Mucosa of gallbladder (tissue), 1 donor: ENCODE measurements at regions not wholly inside any gene's neighbourhood (a gene's known extent, or its start where the extent isn't known, plus 50 kb on each side); places are given as distances from the start of the nearest gene placed in this dataset.

Source experiments
- DNase-seq: peaks from one replicate; pipeline ENCODE4 v3.0.0-alpha.2; 2020; ENCODE audit warnings: low spot score
- donor health status: DM: no; HTN: no; CAD: no.

GRCh38 chr12:114302606-114303315 lies 103.2 kb downstream of the TBX5 start:
- no peak for DNase-seq

GRCh38 chr12:114302117-114302516 lies 103.8 kb downstream of the TBX5 start:
- DNase-seq = no peak

- no peak for DNase-seq
Measured at GRCh38 chr12:114294303-114294685, 111.7 kb downstream of the TBX5 start.

GRCh38 chr12:114293571-114294302 lies 112.2 kb downstream of the TBX5 start:
- no peak for DNase-seq

- DNase-seq = no peak
Measured at GRCh38 chr12:114293073-114293472, 112.9 kb downstream of the TBX5 start.

GRCh38 chr12:114291389-114292060 lies 114.4 kb downstream of the TBX5 start:
- DNase-seq = no peak

GRCh38 chr12:114287821-114288525 lies 118.0 kb downstream of the TBX5 start:
- DNase-seq = no peak

GRCh38 chr12:114286145-114286544 lies 119.8 kb downstream of the TBX5 start:
- no peak for DNase-seq

- no peak for DNase-seq
Measured at GRCh38 chr12:114285554-114285953, 120.4 kb downstream of the TBX5 start.

GRCh38 chr12:114284041-114284440 lies 121.9 kb downstream of the TBX5 start:
- no peak for DNase-seq

- no peak for DNase-seq
Measured at GRCh38 chr12:114275932-114276785, 129.8 kb downstream of the TBX5 start.

DNA sequence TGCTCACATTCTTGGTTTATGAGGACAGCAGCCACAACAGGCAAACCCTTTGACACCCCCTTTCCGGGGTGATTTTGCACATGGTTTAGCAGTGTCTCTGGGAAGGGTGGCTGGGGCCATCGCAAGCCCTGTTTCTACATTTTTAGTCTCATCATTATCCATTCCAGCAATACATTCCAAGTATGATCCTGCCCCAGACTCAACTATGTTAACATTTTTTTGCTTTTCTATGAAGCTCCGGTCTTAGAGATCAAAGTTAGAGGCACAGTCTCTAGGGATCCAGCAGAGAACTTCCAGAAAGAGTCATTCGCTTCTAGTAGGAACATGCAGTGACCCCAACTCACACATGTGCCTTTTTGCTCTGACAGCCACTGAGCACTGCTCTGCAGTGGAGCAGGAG lies 130.9 kb downstream of the TBX5 start:
- no peak for DNase-seq

DNA sequence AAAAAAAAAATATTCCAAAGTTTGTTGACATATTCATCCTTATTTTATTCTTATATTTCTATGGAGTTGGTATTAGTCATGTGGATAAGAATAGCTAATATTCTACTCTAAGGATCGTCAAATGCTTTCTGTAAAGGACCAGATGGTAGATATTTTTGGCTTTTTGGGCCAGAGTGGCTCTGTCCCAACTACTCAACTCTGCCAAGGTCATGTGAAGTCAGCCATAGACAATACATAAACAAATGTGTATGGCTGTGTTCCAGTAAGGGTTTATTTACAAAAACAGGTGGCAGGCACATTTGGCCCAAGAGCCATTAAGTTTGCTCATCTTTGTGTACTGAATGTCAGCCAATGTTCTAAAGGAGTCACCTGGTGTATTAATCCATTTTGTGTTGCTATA lies 131.8 kb downstream of the TBX5 start:
- DNase-seq = no peak

DNA sequence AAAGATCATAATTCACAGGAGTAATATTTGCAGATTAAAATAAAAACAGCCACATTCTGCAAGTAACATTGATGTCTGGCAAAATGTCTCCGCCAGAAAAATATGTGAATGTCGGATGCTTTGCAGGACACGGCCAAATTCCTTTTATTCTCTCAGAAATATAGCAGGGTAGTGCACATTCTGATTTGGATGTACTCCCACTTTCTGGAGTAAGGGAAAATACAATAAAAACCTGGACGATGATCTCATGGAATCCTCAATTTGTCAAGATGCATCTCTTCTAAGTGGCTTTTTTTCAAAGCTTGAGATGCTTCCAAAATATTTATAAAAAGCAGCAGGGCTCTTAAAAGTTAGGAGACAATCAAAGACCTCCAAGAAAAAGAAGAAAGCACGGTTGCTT lies 133.3 kb downstream of the TBX5 start:
- no peak for DNase-seq

DNA sequence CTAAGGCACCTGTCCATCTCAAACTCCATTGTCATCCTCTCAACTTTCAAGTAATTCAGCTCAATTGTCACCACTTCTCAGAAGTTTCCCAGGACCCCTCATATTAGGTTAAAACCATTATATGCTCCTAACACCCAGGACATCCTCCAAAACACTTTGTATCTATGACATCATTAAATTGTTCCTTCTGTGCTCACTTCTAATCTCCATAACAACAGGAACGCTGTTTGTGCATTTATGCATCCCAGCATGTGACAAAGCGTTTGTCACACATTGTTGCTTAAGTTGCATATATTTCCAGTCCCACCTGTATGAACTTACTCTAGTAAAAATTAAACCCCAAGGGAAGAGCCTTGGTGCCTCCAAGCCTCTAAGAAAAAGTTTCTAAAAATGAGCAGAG lies 133.9 kb downstream of the TBX5 start:
- DNase-seq = no peak

- DNase-seq = no peak
Measured at GRCh38 chr12:114269153-114269552, 136.8 kb downstream of the TBX5 start.

DNA sequence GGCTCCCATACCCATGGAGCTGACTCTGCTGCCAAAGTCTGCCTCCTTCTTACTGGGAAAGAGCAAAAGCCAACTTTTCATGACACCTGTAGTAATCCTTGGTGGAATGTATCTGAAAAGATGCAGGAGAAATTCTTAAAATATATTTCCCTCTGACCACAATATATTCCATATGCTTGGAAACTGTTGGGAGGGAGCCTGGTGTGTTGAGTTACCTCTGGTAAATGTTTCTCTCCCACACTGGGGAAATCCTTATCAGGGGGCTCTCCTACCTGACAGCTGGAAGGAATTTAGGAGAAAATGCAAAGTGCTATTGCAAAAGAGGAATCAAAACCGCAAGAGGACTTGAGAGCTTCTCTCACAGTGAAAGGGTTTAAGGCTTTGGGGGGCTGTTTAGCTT lies 139.4 kb downstream of the TBX5 start:
- no peak for DNase-seq

DNA sequence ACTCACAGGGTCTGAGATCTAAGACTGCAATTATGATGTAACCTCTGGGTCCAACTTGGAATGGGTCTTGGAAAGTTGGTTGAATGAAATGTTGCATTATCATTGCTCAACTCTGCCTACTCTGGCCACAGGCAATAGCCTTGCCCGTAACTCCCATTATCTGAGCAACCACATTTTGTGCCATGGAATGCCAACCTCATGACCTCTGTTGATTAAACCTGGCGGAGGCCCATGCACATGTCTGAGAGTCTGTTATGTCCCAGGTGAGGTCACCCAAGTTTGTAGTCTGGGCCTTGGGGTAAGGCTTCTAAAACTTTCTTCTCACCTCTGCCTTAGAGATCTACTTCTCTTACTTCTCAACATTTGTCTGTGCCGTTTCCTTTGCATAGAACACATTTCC lies 140.9 kb downstream of the TBX5 start:
- DNase-seq = no peak

DNA sequence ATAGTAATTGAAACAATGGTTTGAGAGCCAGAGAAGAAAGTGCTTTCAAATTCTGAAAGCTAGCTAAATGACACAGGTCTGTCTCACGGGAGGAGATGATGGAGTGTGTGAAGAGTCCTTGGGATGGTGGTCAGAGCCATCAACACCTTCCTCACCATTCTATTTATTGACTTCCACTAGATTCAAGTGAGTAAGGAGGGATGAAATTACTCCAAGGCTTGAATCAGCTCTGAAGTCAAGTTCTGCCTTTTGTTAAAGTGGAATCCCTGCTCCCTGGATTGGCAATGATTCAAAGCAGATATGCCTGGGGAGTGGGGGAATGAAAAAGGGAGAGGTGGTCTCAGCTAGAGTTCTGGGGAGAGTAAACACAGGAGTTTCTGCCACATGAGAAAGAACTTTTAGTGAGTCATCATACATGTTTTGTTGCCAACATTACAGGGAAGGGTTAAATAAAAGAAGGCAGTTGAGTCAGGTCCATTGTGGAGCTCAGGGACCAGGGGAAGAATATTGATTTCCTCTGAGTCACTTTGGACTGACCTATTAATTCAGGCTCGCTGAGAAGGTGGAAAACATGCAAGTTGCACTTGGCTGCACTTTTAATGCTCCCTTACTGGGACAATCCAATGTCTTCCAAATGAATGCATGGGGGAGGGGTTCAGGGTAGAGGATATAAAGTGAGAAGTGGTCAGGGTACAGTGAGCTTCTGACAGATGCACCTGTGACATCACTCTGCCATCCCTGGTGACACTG lies 142.7 kb downstream of the TBX5 start:
- no peak for DNase-seq

DNA sequence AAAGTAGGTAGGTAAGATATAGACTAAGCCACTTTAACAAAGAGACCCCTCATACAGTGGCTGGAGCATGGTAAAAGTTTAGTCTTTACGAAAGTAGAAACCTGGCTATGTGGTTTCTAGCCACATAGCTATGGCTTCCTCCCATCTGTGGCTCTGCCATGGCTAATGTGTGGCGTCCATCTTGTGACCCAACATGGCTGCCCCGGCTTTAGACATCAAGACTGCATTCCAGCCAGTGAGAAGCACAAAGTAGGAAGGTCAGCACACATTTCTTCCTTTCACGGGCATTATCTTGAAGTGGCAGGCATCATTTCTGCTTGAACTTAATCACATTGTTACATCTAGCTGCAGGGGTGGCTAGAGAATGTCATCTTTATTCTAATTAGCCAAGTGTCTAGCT lies 148.3 kb downstream of the TBX5 start:
- no peak for DNase-seq

DNA sequence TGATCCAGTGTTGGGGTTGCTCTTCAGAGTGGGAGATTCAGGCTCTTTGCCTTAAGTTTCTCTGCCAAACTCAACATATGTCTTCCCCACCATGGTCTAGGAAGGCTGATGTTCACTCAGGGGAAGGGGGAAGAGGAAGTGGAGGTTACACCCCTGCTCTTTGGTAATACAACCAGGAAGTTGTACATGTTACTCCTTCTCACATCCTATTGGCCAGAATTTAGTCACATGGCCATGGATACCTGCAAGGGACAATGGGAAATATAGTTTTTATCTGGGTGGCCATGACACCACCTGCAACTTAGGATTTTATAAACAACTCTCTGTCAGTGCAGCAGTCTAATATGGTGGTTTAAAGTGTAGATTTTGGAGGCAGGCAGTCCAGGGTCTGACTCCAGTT lies 150.9 kb downstream of the TBX5 start:
- no peak for DNase-seq
